GM12865 (cell line): ENCODE measurements at regions not wholly inside any gene's neighbourhood (a gene's known extent, or its start where the extent isn't known, plus 50 kb on each side); places are given as distances from the start of the nearest gene placed in this dataset.

Experiments
- DNase-seq: peaks from one replicate; pipeline ENCODE4 v3.0.0; 2010; ENCODE audit warnings: low read depth
- H3K4me3 ChIP-seq: 2 replicates; pipeline ENCODE4 v1.5.1; 2011; ENCODE audit warnings: mild to moderate bottlenecking, low read depth, low read length, control low read depth
- CTCF ChIP-seq: IDR thresholded peaks from 2 replicates; pipeline ENCODE4 v1.5.1; 2011; ENCODE audit warnings: low read length, control low read depth, low read depth, inconsistent platforms; ENCODE audit not compliant: insufficient read depth; ENCODE audit errors: missing control alignments

DNA sequence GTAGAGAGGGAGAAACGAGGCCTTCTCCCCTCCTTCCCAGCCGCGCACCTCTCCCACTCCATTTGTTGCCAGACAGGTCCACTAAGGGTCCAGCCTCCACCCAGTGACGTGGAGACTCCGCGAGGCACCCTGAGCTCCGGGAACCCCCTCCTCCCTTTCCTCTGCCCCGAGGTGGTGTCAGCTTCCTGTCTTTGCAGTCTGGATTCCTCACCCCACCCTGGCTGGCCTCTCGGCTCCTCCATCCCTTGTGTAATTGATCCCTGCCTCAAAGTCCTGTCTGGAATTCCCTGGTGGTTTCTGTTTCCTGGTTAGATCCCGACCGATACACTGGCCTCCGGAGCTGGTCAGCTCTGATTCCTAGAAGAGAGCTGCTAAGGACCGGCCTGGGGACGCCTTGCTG is 105.9 kb upstream of the SCOC start:
- no peak overlapping the region for H3K4me3 ChIP-seq
- no peak for DNase-seq
- TF ChIP-seq CTCF, result no peak

GRCh38 chr4:140266958-140267568 is 106.4 kb upstream of the SCOC start:
- H3K4me3 ChIP-seq, result no peak overlapping the region
- TF ChIP-seq CTCF, result no peak
- DNase-seq, result no peak

- DNase-seq, result no peak
- no peak for TF ChIP-seq CTCF
- H3K4me3 ChIP-seq, result no peak overlapping the region
Measured at GRCh38 chr4:140260227-140260626, 106.2 kb upstream of the MAML3 start.

- no peak for DNase-seq
- no peak for TF ChIP-seq CTCF
- H3K4me3 ChIP-seq, result no peak overlapping the region
Measured at GRCh38 chr4:140258476-140258875, 104.5 kb upstream of the MAML3 start.

- DNase-seq, result no peak
Measured at GRCh38 chr4:140257461-140258305, 103.7 kb upstream of the MAML3 start.

DNA sequence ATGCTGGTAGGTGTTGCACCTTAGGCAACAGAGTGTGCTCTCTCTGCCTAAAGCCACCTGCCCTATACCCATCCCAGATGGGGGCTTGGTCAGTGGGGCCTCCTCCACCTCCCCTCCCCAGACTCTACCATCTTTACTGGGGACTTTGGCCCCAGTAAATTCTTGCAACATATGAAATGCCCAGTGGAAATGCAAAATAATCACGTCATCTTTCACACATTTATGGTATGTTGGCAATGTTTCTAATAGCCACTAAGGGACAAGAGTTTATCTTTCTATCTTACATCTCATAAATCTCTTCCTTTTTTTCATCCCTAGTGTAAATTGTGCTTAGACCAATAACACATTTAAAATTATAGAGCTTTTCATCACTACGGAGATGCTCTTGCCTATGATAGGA is 103.0 kb upstream of the MAML3 start:
- no peak for TF ChIP-seq CTCF
- no peak overlapping the region for H3K4me3 ChIP-seq
- no peak for DNase-seq

More at GRCh38 chr4:140257461-140258305, 103.7 kb upstream of the MAML3 start:
- no peak for TF ChIP-seq CTCF
- no peak overlapping the region for H3K4me3 ChIP-seq
